GM12891 (cell line): ENCODE measurements at regions not wholly inside any gene's neighbourhood (a gene's known extent, or its start where the extent isn't known, plus 50 kb on each side); places are given as distances from the start of the nearest gene placed in this dataset.

ENCODE experiments used
- PAX5 ChIP-seq: IDR thresholded peaks from 2 replicates; pipeline ENCODE4 v1.6.1; 2011; ENCODE audit warnings: low read length, moderate library complexity, mild to moderate bottlenecking; ENCODE audit not compliant: insufficient read depth, severe bottlenecking
- POLR2A ChIP-seq: IDR thresholded peaks from 2 replicates; pipeline ENCODE4 v1.6.1; 2011; ENCODE audit warnings: low read depth, low read length, control low read depth
- POLR2AphosphoS5 ChIP-seq: IDR thresholded peaks from 2 replicates; pipeline ENCODE4 v1.6.1; 2011; ENCODE audit warnings: low read depth, low read length, control low read depth
- POU2F2 ChIP-seq: IDR thresholded peaks from 2 replicates; pipeline ENCODE4 v1.6.1; 2011; ENCODE audit warnings: low read depth, mild to moderate bottlenecking, control low read depth, low read length, moderate library complexity
- SPI1 ChIP-seq: IDR thresholded peaks from 2 replicates; pipeline ENCODE4 v1.6.1; 2011; ENCODE audit warnings: low read depth, low read length, control low read depth
- TAF1 ChIP-seq: IDR thresholded peaks from 2 replicates; pipeline ENCODE4 v1.6.1; 2011; ENCODE audit warnings: low read depth, low read length, control low read depth

DNA sequence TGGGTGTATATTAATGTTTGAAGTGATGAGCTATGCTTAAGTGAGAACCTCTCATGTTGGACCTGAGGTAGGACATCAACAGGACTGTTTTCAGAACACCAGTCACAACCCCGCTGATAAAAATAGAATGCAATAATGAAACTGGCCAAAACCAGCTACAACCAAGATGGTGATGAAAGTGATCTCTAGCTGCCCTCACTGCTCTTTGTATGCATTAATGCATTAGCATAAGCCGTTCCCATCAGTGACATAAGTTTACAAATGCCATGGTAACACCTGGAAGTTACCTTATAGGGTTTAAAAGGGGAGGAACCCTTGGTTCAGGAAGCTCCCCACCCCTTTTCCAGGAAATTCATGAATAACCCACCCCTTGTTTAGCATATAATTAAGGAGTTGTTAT lies 672.5 kb upstream of the EEF2KMT start:
- TF ChIP-seq POLR2AphosphoS5 (no peak), POLR2A (no peak), SPI1 (no peak), TAF1 (no peak), POU2F2 (no peak), PAX5 (no peak)
